GM20431 (cell line): ENCODE measurements at regions not wholly inside any gene's neighbourhood (a gene's known extent, or its start where the extent isn't known, plus 50 kb on each side); places are given as distances from the start of the nearest gene placed in this dataset.

Experiments used
- in situ Hi-C: fragments of 300-500 bp; cut with MseI, MboI; formaldehyde crosslinking; loops from one replicate; pipeline ENCODE4 v1.15.0; 2020; ENCODE audit warnings: low sequenced_read_pairs; ENCODE audit not compliant: unreplicated experiment

GRCh38 chr14:62313212-62313611 is 551.0 kb downstream of the SNAPC1 start:
- in situ Hi-C loops, result no loop called here

- in situ Hi-C loops, result no loop called here
Observed at GRCh38 chr14:62314221-62314620, 552.0 kb downstream of the SNAPC1 start.

- in situ Hi-C loops, result no loop called here
Observed at GRCh38 chr14:62314871-62315270, 552.7 kb downstream of the SNAPC1 start.

GRCh38 chr14:62315631-62316030 is 553.4 kb downstream of the SNAPC1 start:
- in situ Hi-C loops, result no loop called here

- in situ Hi-C loops, result no loop called here
Observed at GRCh38 chr14:62322216-62322615, 560.0 kb downstream of the SNAPC1 start.

GRCh38 chr14:62329427-62329826 is 567.2 kb downstream of the SNAPC1 start:
- in situ Hi-C loops, result no loop called here

DNA sequence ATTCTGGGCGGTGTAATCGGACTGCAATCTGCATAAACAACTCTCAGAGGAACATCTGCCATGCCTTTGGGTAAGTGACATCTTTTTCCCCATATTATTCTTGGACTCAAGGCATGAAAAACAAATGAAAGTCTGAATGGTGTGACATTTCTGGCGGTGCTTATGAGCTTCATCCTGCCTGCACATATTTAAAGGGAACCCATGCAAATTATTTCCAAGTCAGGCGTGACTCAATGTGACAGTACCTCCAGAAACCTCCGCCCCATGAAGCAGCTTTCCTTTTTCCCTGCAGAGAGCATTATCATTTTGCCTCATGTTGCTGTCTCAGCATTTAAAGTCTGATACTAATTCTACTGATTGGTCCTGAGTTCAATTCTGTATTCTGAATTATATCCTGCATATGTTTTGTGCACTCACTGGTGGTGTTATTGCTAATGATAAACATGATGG is 585.4 kb downstream of the SNAPC1 start:
- in situ Hi-C loops, result no loop called here

DNA sequence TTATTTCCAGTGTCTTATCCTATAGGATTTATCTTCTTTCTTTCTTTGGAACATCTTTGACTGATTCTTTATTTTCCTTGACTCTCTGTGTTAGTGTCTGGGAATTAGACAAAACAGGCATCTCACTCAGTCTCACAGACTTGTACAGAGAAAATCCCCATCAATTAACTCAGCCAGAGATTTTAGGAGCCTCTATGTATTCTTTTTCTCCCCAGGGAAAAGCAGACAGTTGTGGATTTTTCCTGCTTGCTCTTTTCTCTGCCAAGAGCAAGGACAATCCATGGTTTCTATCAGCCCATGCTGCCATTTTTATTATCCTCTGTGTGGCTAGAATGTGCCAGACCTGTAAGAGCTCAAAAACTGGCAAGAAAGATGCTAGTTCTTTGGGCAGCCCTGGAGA is 595.1 kb downstream of the SNAPC1 start:
- in situ Hi-C loops, result no loop called here

- in situ Hi-C loops, result no loop called here
Observed at GRCh38 chr14:62364161-62364560, 601.9 kb downstream of the SNAPC1 start.

DNA sequence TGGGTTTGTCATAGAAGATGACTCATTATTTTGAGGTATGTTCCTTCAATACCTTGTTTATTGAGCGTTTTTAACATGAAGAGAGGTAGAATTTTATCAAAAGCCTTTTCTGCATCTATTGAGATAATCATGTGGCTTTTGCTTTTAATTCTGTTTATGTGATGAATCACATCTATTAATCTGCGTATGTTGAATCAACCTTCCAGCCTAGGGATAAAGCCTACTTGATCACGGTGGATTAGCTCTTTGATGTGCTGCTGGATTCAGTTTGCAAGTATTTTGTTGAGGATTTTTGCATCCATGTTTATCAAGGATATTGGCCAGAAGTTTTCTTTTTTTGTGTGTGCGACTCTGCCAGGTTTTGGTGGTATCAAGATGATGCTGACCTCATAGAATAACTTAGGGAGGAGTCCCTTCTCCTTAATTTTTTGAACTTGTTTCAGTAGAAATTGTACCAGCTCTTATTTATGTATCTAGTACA is 602.6 kb downstream of the SNAPC1 start:
- in situ Hi-C loops, result no loop called here

DNA sequence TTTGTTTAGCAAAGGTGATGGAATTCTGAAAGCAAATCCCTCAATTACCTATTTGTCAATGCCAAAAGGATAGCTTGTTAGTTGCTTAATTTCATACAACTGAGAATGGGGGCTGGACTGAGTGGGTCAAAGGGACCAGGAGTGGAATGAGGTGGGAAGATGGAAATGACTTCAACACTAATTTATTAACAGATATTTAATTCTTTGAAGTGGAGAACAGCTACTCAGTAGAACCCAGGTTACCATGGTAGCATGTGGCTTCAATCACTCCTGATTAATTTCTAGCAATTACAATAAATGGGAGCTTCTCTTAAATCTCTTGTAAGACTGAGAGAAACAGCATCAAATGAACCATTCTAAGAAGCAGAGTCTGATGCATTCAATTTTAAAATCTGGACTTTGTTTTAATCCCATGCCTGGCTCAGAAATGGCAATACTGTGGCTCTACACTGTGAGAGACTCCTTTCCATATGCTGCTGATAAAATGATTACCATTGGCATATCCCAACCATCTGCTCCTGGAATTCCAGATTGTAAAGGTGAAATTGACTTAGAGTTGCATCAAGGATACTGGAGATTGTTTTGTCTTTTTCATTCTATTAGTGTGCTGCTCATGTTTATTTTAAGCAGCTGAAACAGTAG is 607.8 kb downstream of the SNAPC1 start:
- in situ Hi-C loops, result no loop called here

DNA sequence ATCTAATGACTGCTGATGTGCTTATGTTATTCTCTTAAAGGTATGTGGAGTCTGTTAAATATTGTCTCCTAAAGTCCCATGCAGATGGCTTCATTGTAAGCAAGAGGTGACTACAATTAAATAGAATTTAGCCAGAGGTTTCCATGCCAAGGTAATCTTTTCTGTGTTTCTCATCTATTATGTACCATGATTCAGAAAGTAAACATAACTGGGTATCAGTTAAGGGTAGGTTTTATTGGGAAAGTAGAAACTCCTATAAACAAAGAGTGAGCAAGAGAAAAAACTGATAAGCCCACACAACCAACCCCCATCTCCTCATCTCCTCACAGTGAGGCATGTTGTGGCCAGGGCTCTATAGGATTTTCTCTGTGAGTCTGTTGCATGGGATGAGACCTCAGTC is 611.7 kb downstream of the SNAPC1 start:
- in situ Hi-C loops, result no loop called here

DNA sequence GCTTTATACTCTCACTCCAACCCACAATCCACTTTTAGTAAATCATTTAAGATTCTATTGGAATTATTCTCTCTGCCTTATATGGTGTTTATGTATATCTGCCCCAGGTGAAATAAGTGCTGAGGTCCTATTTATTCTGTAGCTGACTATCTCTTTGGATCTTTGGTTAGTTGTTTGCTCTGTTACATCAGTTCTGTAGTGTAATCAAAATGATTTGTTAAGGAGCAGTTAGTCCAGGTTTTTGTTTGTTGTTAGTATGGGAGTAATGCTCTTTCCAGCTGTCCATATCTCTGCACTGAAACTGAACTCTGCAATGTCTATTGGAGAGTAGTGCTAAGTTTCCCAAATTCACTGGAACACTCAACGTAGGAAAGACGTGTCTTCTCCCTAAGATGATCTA is 615.8 kb downstream of the SNAPC1 start:
- in situ Hi-C loops, result no loop called here

DNA sequence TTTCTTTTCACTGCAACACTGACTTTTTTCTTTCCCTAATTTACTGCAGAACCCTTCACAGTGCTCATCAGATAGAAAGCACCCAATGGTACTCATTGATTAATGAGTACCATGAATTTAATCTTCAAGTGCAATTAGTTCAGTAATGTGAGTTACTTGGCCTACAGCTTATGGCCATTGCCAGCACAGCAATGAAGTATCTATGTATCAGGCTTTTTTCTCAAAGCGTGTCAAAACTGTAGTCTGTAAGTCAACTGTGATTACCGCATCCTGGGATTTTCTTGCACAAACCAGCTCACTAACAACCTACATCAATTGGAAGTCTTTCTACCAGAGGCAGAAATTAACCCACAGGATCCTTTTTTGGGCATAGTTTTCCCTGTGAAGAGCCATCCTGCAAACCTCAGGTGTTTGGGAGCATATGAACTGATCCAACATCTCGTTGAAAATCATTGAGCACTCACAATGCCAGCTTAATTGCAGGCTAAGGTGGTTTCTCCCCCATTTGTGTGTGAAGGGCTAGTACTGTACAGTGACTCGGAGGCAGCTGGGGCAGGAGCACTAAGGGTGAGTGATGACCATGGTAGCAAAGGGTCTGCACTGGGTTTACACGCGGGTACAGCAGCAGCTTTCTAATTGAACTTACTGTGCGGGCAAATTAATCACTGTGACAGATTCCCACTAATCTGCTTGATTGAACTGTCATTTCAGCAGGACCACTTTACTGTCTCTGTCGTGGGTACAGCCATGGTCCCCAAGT is 619.3 kb downstream of the SNAPC1 start:
- in situ Hi-C loops, result no loop called here

- in situ Hi-C loops, result no loop called here
Observed at GRCh38 chr14:62409169-62409568, 636.1 kb downstream of the KCNH5 start.

DNA sequence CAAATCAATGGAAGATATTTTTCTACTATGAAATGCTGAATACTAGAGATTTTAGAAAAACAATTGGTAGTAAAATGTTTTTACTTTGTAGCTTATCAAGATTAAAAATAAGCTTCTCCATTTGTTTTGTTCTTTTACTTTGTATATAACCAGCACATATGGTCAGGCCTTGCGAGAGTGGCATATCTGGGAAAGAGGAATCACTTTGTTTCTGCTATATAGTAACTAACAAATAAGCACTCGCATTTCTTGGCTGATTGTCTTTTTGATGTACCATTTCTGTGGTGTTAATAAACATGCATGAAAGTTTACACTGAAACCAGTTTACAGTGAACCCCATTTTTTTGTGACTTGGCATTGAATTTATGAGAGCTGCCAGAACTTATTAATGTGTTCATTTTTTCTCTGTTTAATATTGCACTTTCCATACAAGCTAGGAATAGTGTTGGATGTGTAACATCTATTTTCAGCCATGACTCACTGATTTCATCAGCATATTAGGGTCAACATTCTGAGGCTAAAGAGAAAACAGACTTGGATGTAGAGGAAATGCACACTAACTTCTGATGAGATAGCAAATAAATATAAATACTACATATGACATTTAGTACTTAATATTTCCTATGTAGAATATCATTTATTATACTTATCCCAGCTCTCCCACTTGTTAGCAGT is 635.5 kb downstream of the KCNH5 start:
- in situ Hi-C loops, result no loop called here

- in situ Hi-C loops, result no loop called here
Observed at GRCh38 chr14:62420847-62421246, 624.4 kb downstream of the KCNH5 start.

DNA sequence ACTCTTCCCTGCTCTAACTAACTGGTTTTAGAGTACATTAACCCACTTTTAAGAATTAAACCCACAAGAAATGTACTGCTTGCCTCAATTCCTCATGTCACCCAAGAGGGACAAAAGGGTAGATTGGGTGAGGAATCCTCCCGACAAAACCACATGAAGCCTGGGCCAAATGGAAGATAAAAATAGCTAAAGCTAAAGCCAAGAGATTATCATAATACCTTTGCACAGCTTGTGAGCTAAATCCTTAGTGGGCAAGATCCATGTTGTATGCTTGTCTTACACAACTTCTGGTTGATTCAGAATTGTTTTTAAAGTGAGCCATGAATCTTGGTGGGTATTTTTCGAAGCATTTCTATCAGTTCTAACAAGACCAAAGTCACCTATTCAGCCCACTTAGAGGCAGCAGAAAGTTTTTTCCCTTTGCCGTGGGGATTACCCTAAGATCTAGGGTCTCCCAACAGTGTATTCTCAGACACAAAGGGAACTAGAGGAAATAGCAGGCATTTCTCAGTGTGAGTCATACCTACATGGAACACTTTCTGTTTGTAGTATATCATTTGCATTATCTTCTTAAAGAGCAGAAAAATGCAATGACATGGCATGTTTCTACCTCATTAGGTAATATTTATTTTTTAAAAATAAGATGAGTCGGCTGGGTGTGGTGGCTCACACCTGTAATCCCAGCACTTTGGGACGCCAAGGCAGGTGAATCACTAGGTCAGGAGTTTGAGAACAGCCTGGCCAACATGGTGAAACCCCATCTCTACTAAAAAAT is 616.6 kb downstream of the KCNH5 start:
- in situ Hi-C loops, result no loop called here

DNA sequence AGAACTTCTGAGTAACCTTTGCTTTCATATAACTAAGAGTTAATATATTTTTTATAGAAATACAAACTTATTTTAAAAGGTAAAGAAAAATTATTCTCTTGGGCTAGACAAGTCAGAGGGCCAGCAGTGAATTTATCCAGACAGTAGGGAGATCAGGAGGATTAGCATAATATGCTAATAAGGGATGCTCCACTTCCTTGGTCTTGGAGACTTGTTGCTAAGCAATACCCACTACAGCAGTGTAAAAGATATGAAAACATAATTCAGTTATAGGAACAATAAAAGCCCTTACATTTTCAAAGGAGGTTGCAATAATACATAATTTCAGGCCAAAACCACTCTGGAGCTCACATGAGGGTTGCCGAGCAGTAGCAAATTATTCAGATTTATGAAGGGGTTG is 615.6 kb downstream of the KCNH5 start:
- in situ Hi-C loops, result no loop called here

DNA sequence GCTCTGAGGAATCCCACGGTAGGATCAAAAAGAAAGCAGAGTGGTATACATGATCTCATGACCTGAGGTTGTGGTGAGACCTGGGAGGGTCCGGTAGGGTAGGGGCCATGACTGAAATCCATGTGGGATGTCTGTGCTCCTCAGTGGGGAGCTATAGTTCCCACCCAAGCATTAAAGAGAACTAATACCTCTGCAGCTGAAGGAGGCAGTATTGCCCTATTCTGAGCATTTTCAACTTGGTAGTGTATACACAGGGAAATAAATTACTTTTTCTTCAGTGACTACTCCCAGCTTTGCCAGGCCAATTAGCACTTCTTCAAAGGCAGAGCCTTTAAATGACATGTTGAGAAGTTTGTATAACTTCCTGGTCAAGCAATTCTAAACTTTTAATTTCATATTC is 613.8 kb downstream of the KCNH5 start:
- in situ Hi-C loops, result no loop called here
